GM18951 (cell line): ENCODE measurements at regions not wholly inside any gene's neighbourhood (a gene's known extent, or its start where the extent isn't known, plus 50 kb on each side); places are given as distances from the start of the nearest gene placed in this dataset.
"Not testable (repeated sequence)": the region's sequence is repeated elsewhere in the genome, so short reads cannot be mapped to it uniquely, and the experiment has no call there.

ENCODE experiments used
- POLR2A ChIP-seq: IDR thresholded peaks from 4 replicates; pipeline ENCODE4 v1.6.1; 2011; ENCODE audit warnings: mild to moderate bottlenecking; ENCODE audit not compliant: insufficient read length, insufficient read depth; ENCODE audit errors: extremely low read depth
- in situ Hi-C: fragments of 300-500 bp; cut with MboI; formaldehyde crosslinking; loops from one replicate; pipeline ENCODE4 v1.12.0; 2022; ENCODE audit warnings: low sequenced_read_pairs, mixed read lengths, inconsistent platforms; ENCODE audit not compliant: unreplicated experiment

GRCh38 chr14:38627163-38627562, 371.3 kb upstream of the CLEC14A start:
- TF ChIP-seq POLR2A, result no peak
- in situ Hi-C loops, result no loop called here

- in situ Hi-C loops, result no loop called here
- no peak for TF ChIP-seq POLR2A
These were observed 367.8 kb upstream of the CLEC14A start for GRCh38 chr14:38623661-38624060.

GRCh38 chr14:38618514-38618913, 362.6 kb upstream of the CLEC14A start:
- TF ChIP-seq POLR2A, result no peak
- in situ Hi-C loops, result no loop called here

GRCh38 chr14:38616959-38617358, 361.1 kb upstream of the CLEC14A start:
- in situ Hi-C loops, result no loop called here
- TF ChIP-seq POLR2A, result no peak

GRCh38 chr14:38611928-38612327, 356.0 kb upstream of the CLEC14A start:
- no peak for TF ChIP-seq POLR2A
- in situ Hi-C loops, result no loop called here

- no peak for TF ChIP-seq POLR2A
- in situ Hi-C loops, result no loop called here
These were observed 352.4 kb upstream of the CLEC14A start for GRCh38 chr14:38608244-38608643.

- in situ Hi-C loops, result no loop called here
- no peak for TF ChIP-seq POLR2A
These were observed 349.6 kb upstream of the CLEC14A start for GRCh38 chr14:38605193-38606114.

GRCh38 chr14:38600572-38600971, 344.7 kb upstream of the CLEC14A start:
- in situ Hi-C loops, result not testable (repeated sequence)

- in situ Hi-C loops, result no loop called here
- TF ChIP-seq POLR2A, result no peak
These were observed 337.6 kb upstream of the CLEC14A start for GRCh38 chr14:38593476-38593875.

GRCh38 chr14:38592764-38593442, 337.0 kb upstream of the CLEC14A start:
- TF ChIP-seq POLR2A, result no peak
- in situ Hi-C loops, result no loop called here

- in situ Hi-C loops, result no loop called here
These were observed 334.0 kb upstream of the CLEC14A start for GRCh38 chr14:38589747-38590350.

GRCh38 chr14:38583471-38583870, 327.6 kb upstream of the CLEC14A start:
- in situ Hi-C loops, result no loop called here
- TF ChIP-seq POLR2A, result no peak

More at GRCh38 chr14:38589747-38590350, 334.0 kb upstream of the CLEC14A start:
- no peak for TF ChIP-seq POLR2A

- no peak for TF ChIP-seq POLR2A
- in situ Hi-C loops, result no loop called here
These were observed 322.4 kb upstream of the CLEC14A start for GRCh38 chr14:38578278-38578681.
